ENCODE measurements at regions not wholly inside any gene's neighbourhood (a gene's known extent, or its start where the extent isn't known, plus 50 kb on each side); places are given as distances from the start of the nearest gene placed in this dataset.
"Not testable (repeated sequence)": the region's sequence is repeated elsewhere in the genome, so short reads cannot be mapped to it uniquely, and the experiment has no call there.

DNA sequence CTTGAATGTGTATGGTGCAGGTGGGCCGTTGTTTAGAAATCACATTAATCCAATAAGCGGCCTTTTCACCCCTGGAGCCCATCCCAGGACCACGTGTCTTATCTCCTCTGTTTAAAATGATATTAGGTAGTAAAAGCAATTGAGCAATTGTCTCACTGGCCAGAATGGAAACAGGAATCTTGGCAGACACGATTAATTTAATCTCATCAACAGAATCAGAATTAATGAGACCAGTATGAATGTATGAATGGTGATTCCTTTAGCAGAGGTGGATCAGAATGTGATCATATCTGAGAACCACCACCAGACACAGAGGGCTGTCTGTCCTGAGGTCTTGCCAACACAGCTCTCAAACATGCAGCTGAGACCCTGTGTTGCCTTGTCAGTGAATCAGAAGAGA lies 1591.4 kb downstream of the REEP3 start:
- DNase-seq = no peak

- no peak for DNase-seq
Observed at GRCh38 chr10:65123120-65123519, 1601.9 kb downstream of the REEP3 start.

DNA sequence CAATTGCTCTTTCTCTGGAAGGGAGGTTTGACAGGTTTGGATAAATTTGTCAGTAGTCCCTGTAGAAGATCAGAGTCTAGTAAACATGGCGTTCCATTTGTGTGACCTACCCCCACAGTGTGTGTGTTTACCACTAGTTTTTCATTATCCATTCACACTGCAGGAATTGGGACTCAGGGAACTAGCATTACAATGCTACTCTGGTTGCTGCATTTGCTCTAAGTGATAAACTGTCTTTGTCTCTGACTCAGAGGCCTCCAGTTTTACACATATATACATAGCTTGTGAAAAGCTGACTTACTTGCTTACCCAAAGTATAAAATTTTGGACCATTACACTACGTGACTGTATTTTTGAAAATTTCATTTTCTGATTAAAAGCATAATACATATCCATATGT lies 1604.0 kb downstream of the REEP3 start:
- DNase-seq = no peak

DNA sequence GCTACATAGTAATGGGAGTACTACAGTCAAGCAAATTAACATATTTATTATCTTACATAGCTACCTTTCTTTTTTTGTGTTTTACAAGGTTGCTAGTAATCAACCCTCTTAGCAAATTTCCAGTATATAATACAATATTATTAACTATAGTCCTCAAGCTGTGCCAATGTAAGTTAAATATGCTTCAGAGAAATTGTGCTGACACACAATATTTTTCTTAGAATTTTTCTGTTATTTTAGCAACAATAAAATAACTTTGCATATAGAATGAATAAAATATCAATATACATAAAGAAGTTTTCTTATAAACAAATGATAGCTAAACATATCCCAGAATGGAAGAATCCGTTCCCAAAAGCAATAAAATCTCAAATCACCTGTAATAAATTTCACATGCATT lies 1605.1 kb downstream of the REEP3 start:
- DNase-seq = no peak

GRCh38 chr10:65128277-65128676 lies 1607.1 kb downstream of the REEP3 start:
- no peak for DNase-seq

- no peak for DNase-seq
Observed at GRCh38 chr10:65130162-65130758, 1609.1 kb downstream of the REEP3 start.

DNA sequence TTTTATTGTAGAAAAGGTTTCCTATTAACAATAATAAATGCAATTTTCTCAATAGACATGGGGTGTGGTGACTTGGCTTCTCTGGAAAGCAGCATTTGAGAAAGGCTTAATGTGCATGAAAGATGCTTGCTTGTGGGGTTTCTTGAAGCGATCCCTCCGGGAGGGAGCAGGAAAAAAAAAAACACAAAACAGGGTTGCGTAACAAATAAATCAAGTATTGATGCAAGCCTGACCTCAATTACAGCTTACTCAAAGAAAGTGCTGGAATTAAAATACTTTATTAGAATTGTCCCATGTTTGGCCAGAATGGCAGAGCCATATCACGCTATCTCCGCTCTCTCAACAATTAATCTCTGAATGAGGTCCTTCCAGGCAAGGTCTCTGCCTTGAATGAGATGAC lies 1612.5 kb downstream of the REEP3 start:
- DNase-seq = no peak

- no peak for DNase-seq
Observed at GRCh38 chr10:65135508-65135907, 1614.3 kb downstream of the REEP3 start.

DNA sequence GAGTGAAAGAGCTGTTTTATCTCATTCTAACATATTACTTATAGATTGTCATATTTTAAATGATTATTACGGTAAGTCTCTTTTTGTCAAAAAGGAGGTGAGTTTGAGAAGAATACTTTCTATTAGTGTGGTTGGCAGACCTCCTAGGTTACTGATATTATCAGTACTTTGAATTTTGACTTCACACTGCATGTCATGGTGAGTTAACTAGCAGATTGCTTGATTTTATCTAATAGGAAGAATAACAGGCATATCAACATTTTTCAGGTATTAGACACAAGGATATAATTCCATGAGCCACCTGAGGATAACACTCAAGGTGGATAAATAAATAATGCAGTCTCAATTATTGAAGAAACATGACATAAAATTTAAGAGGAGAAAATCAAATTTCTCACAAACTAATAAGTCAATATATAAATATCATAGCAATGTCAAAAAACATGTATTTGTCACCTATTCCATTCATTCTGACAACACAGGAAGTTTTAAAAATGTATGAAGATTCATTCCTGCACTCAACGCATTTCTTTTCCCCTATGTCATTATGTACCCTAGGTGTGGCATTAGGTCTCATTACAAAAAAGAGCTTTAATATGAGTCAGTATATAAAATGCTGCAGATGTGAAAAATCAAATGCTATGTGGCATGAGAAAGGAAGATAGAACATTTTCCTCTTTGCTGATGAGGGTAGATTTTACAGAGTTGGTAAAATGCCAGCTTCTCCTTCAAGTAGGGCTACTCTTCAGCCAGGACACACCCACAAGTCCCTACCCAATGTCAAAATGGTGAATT lies 1621.6 kb downstream of the REEP3 start:
- DNase-seq = no peak

DNA sequence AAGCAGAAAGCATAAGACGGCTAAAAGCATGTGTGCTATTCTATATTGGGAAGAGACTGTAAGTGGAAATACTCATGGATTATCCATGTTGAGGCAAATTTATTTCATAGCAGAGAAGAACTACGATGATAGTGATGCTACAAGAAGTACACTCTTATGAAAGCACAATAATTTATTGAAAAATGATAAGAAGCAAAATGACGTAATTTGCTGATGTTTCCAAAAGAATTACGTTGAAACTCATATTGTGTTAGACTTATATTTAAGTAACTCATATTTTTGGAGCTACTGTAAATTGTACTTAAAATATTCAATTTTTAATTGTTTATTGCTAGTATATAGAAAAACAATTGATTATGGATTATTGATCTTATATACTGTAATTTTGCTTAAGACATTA lies 1622.5 kb downstream of the REEP3 start:
- DNase-seq = no peak

- no peak for DNase-seq
Observed at GRCh38 chr10:65149878-65150277, 1628.7 kb downstream of the REEP3 start.

DNA sequence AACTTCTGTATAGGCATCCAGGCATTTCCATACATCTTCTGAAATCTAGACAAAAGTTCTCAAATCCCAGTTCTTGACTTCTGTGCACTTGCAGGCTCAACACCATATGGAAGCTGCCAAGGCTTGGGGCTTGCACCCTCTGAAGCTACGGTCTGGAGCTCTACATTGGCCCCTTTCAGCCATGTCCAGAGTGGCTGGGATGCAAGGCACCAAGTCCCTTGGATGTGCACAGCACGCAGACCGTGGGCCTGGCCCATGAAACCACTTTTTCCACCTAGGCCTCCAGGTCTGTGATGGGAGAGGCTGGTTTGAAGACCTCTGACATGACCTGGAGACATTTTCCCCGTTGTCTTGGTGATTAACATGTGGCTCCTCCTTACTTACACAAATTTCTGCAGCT lies 1645.1 kb downstream of the REEP3 start:
- DNase-seq = no peak

GRCh38 chr10:65172249-65172648 lies 1651.0 kb downstream of the REEP3 start:
- no peak for DNase-seq

DNA sequence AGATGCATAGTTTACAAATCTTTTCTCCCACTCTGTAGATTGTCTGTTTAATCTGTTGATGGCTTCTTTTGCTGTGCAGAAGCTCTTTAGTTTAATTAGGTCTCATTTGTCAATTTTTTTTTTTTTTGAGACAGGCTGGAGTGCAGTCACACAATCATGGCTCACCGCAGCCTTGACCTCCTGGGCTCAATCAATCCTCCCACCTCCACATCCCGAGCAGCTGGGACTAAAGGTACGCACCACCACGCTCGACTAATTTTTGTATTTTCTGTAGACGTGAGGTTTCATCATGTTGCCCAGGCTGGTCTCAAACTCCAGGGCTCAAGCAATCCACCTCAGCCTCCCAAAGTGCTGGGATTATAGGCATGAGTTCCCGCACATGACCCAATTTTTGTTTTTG lies 1655.8 kb downstream of the REEP3 start:
- no peak for DNase-seq

- no peak for DNase-seq
Observed at GRCh38 chr10:65183236-65183635, 1662.0 kb downstream of the REEP3 start.

DNA sequence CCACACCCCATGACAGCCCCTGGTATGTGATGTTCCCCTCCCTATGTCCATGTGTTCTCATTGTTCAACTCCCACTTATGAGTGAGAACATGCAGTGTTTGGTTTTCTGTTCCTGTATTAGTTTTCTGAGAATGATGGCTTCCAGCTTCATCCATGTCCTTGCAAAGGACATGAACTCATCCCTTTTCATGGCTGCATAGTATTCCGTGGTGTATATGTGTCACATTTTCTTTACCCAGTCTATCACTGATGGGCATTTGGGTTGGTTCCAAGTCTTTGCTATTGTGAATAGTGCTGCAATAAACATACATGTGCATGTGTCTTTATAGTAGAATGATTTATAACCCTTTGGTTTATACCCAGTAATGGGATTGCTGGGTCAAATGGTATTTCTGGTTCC lies 1665.5 kb downstream of the REEP3 start:
- not testable (repeated sequence) for DNase-seq

DNA sequence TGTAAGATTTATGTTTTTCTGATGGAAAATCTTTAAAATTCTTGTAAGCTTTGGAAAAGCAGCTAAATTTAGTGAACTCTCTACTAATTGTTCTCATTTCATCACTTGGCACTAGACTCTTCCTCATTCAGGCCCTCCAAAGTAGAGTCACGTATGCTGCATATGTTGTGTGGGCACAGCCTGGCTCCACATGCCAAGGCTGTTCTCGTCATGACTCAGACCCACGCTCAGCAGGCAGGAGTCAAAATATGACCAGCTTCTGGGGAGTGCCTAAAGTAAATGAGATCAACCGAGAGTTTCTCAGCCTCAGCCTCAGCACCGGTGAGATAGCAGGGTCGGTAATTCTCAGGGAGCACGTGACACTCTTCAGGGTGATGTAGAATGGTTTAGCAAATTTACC lies 1672.9 kb downstream of the REEP3 start:
- DNase-seq = no peak

DNA sequence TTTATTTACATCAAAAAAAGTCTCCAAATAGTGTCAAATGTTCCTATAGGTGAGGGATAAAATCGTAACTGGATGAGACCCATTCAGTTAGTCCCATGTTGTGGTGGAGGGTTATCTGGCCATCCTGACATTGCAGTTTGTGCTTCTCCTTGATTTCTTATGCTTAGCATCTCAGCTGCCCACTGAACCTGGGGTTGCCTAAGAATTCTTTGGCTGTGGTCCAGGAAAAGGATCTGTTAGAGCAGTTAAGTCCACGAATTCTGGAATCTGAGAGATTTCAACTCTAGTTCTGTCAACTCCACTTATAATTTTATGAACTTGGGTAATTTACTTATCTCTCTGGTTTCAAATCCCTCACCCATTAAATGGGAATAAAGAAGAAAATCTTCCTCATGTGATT lies 1673.4 kb downstream of the REEP3 start:
- DNase-seq = no peak

DNA sequence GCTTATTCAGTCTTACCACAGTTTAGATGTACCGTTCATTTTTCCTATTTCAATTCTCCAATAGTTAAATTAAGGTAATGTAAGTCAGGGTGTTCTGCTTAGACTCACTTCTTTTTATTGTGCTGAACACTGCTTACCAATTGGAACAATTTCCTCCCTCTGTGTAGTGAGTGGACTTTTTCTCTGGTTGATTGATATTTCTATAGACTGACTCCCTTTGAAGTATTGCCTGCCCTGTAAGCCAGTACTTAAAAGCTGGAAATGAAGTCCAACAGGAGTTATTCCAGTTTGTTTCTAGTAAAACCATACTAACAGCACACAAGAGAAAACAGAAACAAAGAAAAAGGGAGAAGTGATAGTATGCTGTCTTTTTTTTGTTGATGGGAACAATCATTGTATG lies 1674.9 kb downstream of the REEP3 start:
- DNase-seq = no peak

- no peak for DNase-seq
Observed at GRCh38 chr10:65197935-65198334, 1676.7 kb downstream of the REEP3 start.

GRCh38 chr10:65201491-65201890 lies 1680.3 kb downstream of the REEP3 start:
- DNase-seq = no peak

- DNase-seq = no peak
Observed at GRCh38 chr10:65204999-65205398, 1683.8 kb downstream of the REEP3 start.

GRCh38 chr10:65213170-65213569 lies 1692.0 kb downstream of the REEP3 start:
- no peak for DNase-seq

- DNase-seq = no peak
Observed at GRCh38 chr10:65219444-65219843, 1698.2 kb downstream of the REEP3 start.

- no peak for DNase-seq
Observed at GRCh38 chr10:65231148-65231547, 1694.7 kb upstream of the LRRTM3 start.

All from CD4-positive, alpha-beta T cell treated with Interleukin-10 for 1 hour (primary cell).